Common myeloid progenitor, CD34-positive (primary cell): ENCODE measurements at regions not wholly inside any gene's neighbourhood (a gene's known extent, or its start where the extent isn't known, plus 50 kb on each side); places are given as distances from the start of the nearest gene placed in this dataset.

ENCODE experiments used
- CTCF ChIA-PET: fragments of 350-600 bp; sonication (Branson Sonifier 250); formaldehyde crosslinking; loops from one replicate; lab custom pipeline; 2021; ENCODE audit warnings: antibody characterized with exemption; lab: Charles Lee
- POLR2A ChIA-PET: fragments of 350-600 bp; sonication (Branson Sonifier 250); formaldehyde crosslinking; loops from one replicate; lab custom pipeline; 2021; ENCODE audit warnings: antibody characterized with exemption; lab: Charles Lee
- DNase-seq, 3 donors: peaks; one replicate each; pipeline versions ENCODE4 v3.0.0 to v3.0.0-alpha.2; 2013
- H3K27ac ChIP-seq, 2 experiments: 1 replicate in 1 of 2; 2 replicates in 1 of 2; pipeline ENCODE4 v1.7.0; 2013; ENCODE audit warnings: inconsistent platforms in 2 of 2, low read length in 2 of 2, mild to moderate bottlenecking in 2 of 2, low read depth in 1 of 2, moderate library complexity in 1 of 2; ENCODE audit not compliant: severe bottlenecking in 2 of 2, insufficient read depth in 1 of 2, poor library complexity in 1 of 2
- H3K27me3 ChIP-seq, 5 experiments: replicated peaks in 2 of 5; 1 replicate in 3 of 5; 2 replicates in 2 of 5; pipeline versions ENCODE4 v1.6.1 to v1.7.0; 2013; ENCODE audit warnings: low read length in 4 of 5, mild to moderate bottlenecking in 2 of 5, moderate library complexity in 2 of 5, inconsistent platforms in 1 of 5; ENCODE audit not compliant: insufficient read depth in 5 of 5, control insufficient read depth in 4 of 5
- H3K36me3 ChIP-seq, 4 experiments: 1 replicate in 2 of 4; 2 replicates in 2 of 4; pipeline versions ENCODE4 v1.6.1 to v1.7.0; 2013; ENCODE audit warnings: low read length in 3 of 4, control low read depth in 1 of 4, mild to moderate bottlenecking in 1 of 4; ENCODE audit not compliant: control insufficient read depth in 4 of 4, insufficient read depth in 4 of 4
- H3K4me1 ChIP-seq, 4 experiments: 1 replicate in 3 of 4; 2 replicates in 1 of 4; pipeline versions ENCODE4 v1.6.1 to v1.7.1; 2013; ENCODE audit warnings: low read length in 3 of 4, mild to moderate bottlenecking in 3 of 4, control low read depth in 1 of 4, inconsistent platforms in 1 of 4, moderate library complexity in 1 of 4; ENCODE audit not compliant: control insufficient read depth in 4 of 4, insufficient read depth in 4 of 4; ENCODE audit errors: control extremely low read depth in 1 of 4
- H3K4me3 ChIP-seq, 7 experiments: 1 replicate in 4 of 7; 2 replicates in 3 of 7; pipeline versions ENCODE4 v1.5.1 to v1.7.0; 2013; ENCODE audit warnings: mild to moderate bottlenecking in 7 of 7, low read length in 6 of 7, moderate library complexity in 6 of 7, inconsistent platforms in 2 of 7, low read depth in 2 of 7, control low read depth in 1 of 7; ENCODE audit not compliant: insufficient read depth in 4 of 7, control insufficient read depth in 1 of 7; ENCODE audit errors: extremely low read depth in 1 of 7
- H3K9me3 ChIP-seq, 5 experiments: 1 replicate in 4 of 5; 2 replicates in 1 of 5; pipeline versions ENCODE4 v1.6.1 to v1.7.1; 2013; ENCODE audit warnings: low read length in 4 of 5, mild to moderate bottlenecking in 2 of 5, inconsistent platforms in 1 of 5, low read depth in 1 of 5, moderate library complexity in 1 of 5; ENCODE audit not compliant: control insufficient read depth in 4 of 5, insufficient read depth in 2 of 5; ENCODE audit errors: control extremely low read depth in 1 of 5
- WGBS: methylation state at CpG from one replicate; pipeline ENCODE4 v1.1.5; 2013; ENCODE audit not compliant: insufficient coverage; 5-methylcytosine and 5-hydroxymethylcytosine counted together

DNA sequence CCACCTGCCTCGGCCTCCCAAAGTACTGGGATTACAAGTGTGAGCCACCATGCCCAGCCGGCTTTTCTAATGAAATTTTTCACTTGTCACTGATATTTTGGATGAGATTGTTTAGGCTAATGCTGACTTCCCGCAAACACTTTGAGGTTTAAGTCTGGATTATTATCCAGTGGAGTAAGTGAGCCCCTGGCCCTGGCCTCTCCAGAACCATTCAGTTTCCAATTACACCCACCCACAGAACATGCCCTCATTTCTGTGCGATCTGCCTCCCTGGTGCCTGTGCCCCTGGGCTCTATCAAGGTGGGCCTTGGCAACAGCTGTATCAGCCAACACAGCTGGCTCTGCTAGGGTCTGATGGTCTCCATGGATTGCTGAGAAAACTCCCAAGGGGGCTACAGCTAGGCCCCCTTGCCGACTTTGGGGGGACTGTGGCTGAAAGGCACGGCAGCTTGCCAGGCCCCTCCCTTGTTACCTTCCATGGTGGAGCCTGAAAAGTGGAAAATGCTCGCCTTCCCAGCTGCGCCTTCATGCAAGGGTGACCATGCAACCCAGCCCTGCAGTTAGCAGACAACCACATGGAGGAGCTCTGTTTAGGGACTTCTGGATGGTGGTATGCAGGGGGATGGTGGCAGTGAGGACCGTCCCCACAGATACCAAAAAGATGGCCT is 288.9 kb downstream of the FAM43A start:
- Histone ChIP-seq H3K4me1 (peaks cover 0 to 9% (median 0%) of the 10 kb centered on the region in 4 experiments), H3K4me3 (no peak overlapping the region), H3K27ac (no peak overlapping the region), H3K36me3 (no peaks in the 10 kb centered on the region), H3K27me3 (no peaks in the 10 kb centered on the region), H3K9me3 (peaks cover 0 to 5% (median 0%) of the 10 kb centered on the region in 5 experiments)
- DNase-seq: no peak
- CTCF ChIA-PET: no interaction called here
- POLR2A ChIA-PET: no interaction called here
- WGBS: 90% methylated on average over 9 of the region's 9 CpGs

DNA sequence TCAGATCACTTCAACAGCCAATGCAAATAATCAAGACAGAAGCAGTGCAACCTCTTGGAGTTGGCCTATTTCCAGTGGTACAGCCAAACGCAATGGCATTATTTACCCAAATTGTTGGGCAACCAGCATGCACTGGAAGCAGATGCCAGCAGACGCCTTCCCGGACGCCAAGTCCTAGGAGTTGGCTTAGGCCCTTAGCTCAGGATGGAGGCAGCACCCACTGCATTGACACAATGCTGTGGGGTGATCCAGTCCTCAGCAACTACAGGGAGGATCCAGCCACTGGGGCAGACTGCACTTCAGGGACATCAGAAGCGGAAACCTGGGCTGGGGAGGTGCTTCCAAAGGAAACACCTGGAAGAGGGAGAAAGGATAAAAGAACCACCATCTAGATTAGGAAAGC is 290.4 kb downstream of the FAM43A start:
- Histone ChIP-seq H3K36me3 (no peaks in the 10 kb centered on the region), H3K27ac (no peak overlapping the region), H3K4me1 (peaks cover 0 to 9% (median 0%) of the 10 kb centered on the region in 4 experiments), H3K9me3 (no peaks in the 10 kb centered on the region), H3K27me3 (no peaks in the 10 kb centered on the region), H3K4me3 (no peak overlapping the region)
- POLR2A ChIA-PET: no interaction called here
- CTCF ChIA-PET: interaction anchor here (0.9 to 1.9 kb wide), 5 partner anchors 10 to 113 kb away, joined by 3 to 8 read pairs (median 4); no protein-coding TSS in a partner anchor
- 99% methylated on average over 5 of the region's 5 CpGs for WGBS
- no peak for DNase-seq

DNA sequence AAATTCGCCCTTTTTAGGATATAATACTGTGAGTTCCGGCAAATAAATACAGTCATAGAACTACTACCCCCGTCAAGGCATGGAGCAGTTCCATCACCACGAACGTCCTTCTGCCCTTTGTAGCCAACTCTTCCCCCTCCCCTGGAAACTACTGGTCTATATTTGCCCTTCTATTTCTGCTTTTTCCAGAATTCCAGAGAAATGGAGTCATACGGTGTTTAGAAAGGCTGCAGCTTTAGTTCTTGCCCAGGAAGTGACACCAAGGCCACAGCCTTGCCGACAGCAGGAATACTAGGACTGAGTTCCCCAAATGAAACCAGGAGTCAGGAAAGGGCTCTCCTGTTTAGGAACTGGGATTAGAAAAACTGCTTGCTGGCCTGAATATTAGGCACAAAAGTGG is 291.2 kb downstream of the FAM43A start:
- ChIA-PET POLR2A (no interaction called here), CTCF (interaction anchor here (0.9 to 1.9 kb wide), 4 partner anchors 9 to 114 kb away, joined by 3 to 8 read pairs (median 4); no protein-coding TSS in a partner anchor)
- DNase-seq: no peak
- H3K4me3 ChIP-seq: no peak overlapping the region
- H3K4me1 ChIP-seq: peaks cover 0 to 9% (median 0%) of the 10 kb centered on the region in 4 experiments
- WGBS: 98% methylated on average over 6 of the region's 7 CpGs
- no peaks in the 10 kb centered on the region for H3K27me3 ChIP-seq
- no peak overlapping the region for H3K27ac ChIP-seq
- no peaks in the 10 kb centered on the region for H3K36me3 ChIP-seq
- H3K9me3 ChIP-seq: peaks cover 0 to 2% (median 0%) of the 10 kb centered on the region in 5 experiments

DNA sequence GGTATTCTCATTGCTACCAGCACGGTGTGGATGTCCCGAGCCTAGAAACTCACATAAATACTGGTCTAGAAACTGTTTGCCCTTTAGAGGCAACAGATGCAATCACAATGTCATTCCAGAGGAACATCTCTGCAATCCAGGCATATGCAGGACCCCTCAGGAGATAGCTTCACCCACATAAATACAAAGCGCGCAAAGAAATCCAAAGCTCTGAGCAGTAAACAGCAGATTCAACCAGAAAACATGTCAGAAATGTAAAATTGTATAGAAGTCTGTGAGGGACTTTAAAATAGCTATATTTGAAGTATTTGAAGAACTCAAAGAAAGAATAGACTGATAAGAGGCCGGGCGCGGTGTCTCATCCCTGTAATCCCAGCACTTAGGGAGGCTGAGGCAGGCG is 291.7 kb downstream of the FAM43A start:
- peaks cover 0 to 9% (median 0%) of the 10 kb centered on the region in 4 experiments for H3K4me1 ChIP-seq
- H3K4me3 ChIP-seq: no peak overlapping the region
- ChIA-PET POLR2A (no interaction called here), CTCF (interaction anchor here (1.2 to 1.3 kb wide), 2 partner anchors 15 to 23 kb away, joined by 3 to 4 read pairs; no protein-coding TSS in a partner anchor)
- H3K36me3 ChIP-seq: no peaks in the 10 kb centered on the region
- H3K27ac ChIP-seq: no peak overlapping the region
- WGBS: 98% methylated on average over 6 of the region's 8 CpGs
- no peak for DNase-seq
- peaks cover 0 to 3% (median 0%) of the 10 kb centered on the region in 5 experiments for H3K9me3 ChIP-seq
- no peaks in the 10 kb centered on the region for H3K27me3 ChIP-seq

DNA sequence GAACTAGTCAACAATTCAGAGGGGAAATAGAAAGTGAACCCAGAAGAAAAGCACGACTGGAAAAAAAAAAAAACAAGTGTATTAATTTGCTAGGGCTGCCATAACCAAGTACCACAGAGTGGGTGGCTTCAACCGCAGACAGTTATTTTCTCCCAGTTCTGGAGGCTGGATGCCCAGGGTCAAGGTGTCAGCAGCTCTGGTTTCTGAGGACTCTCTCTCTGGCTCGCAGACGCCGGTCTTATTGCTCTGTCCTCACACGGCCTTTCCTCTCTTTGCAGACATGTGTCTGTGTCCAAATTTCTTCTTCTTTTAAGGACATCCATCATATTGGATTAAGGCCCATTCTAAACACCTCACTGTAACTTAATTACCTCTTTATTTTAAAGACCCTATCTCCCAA is 291.8 kb downstream of the XXYLT1 start:
- Histone ChIP-seq H3K9me3 (peaks cover 0 to 3% (median 0%) of the 10 kb centered on the region in 5 experiments), H3K4me3 (no peak overlapping the region), H3K36me3 (no peaks in the 10 kb centered on the region), H3K4me1 (peaks cover 0 to 9% (median 0%) of the 10 kb centered on the region in 4 experiments), H3K27ac (no peak overlapping the region), H3K27me3 (peaks cover 0 to 3% (median 0%) of the 10 kb centered on the region in 5 experiments)
- no peak for DNase-seq
- 91% methylated on average over 6 of the region's 6 CpGs for WGBS
- CTCF ChIA-PET: interaction anchor here (0.7 to 1.2 kb wide), 4 partner anchors 23 to 296 kb away, joined by 3 to 4 read pairs (median 3); no protein-coding TSS in a partner anchor
- POLR2A ChIA-PET: no interaction called here

DNA sequence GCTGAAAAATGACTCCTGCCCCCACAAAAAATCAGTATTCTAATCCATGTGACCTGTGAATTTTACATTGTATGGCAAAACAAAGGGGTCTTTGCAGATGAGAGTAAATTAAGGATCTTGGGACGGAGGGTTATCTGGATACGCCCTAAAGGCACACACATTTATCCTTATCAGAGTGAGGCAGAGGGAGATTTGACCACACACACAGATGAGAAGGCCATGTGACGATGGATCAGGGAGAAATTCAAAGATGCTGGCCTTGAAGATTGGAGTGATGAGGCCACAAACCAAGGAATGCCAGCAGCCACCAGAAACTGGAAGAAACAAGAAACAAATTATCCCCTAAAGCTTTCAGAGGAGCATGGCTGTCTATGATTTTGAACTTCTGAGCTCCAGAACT is 288.5 kb downstream of the XXYLT1 start:
- Histone ChIP-seq H3K27ac (no peak overlapping the region), H3K4me1 (peaks cover 0 to 21% (median 14%) of the 10 kb centered on the region in 4 experiments), H3K4me3 (no peak overlapping the region), H3K27me3 (peaks cover 0 to 3% (median 0%) of the 10 kb centered on the region in 5 experiments), H3K9me3 (peaks cover 0 to 3% (median 0%) of the 10 kb centered on the region in 5 experiments), H3K36me3 (no peaks in the 10 kb centered on the region)
- ChIA-PET POLR2A (no interaction called here), CTCF (interaction anchor here (1.1 to 1.5 kb wide), 2 partner anchors 21 to 124 kb away, joined by 3 read pairs; no protein-coding TSS in a partner anchor)
- no CpG with 5 or more reads among the region's 3 CpGs for WGBS
- no peak for DNase-seq

DNA sequence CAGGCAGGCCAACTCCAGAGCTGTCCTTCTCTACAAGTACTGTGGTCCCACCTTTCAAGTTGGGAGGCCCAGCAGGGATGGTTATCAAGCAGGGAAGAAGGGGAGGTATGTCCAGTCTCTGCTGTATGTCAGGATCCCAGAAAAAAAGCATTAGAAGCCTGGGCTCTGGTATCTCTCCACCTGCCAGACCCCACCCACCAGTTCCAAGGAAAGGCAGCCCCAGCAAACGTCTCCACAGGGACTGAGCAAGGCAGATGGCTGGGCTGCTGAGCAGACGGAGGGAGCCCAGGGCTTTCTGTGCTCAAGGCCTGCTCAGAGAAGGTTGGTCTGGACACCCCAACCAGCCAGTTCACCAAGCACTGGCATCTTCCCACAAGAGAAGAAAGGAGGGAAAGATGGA is 287.8 kb downstream of the XXYLT1 start:
- WGBS: 100% methylated on average over 1 of the region's 2 CpGs
- ChIA-PET CTCF (interaction anchor here (1.1 to 1.5 kb wide), 3 partner anchors 16 to 124 kb away, joined by 3 read pairs; no protein-coding TSS in a partner anchor), POLR2A (no interaction called here)
- no peak overlapping the region for H3K27ac ChIP-seq
- peaks cover 0 to 3% (median 0%) of the 10 kb centered on the region in 5 experiments for H3K9me3 ChIP-seq
- H3K36me3 ChIP-seq: no peaks in the 10 kb centered on the region
- H3K4me1 ChIP-seq: peaks cover 0 to 21% (median 14%) of the 10 kb centered on the region in 4 experiments
- no peak for DNase-seq
- H3K27me3 ChIP-seq: peaks cover 0 to 3% (median 0%) of the 10 kb centered on the region in 5 experiments
- no peak overlapping the region for H3K4me3 ChIP-seq
